CD4-positive, alpha-beta T cell treated with Interleukin-1 beta for 1 hour (primary cell): ENCODE measurements at regions not wholly inside any gene's neighbourhood (a gene's known extent, or its start where the extent isn't known, plus 50 kb on each side); places are given as distances from the start of the nearest gene placed in this dataset.

ENCODE experiments used
- DNase-seq, 2 donors: peaks; one replicate each; pipeline ENCODE4 v3.0.0-alpha.2; 2020 to 2022

GRCh38 chr1:17877316-17877715 is 122.2 kb downstream of the ACTL8 start:
- DNase-seq, result no peak

- no peak for DNase-seq
Observed at GRCh38 chr1:17877896-17878295, 122.8 kb downstream of the ACTL8 start.

DNA sequence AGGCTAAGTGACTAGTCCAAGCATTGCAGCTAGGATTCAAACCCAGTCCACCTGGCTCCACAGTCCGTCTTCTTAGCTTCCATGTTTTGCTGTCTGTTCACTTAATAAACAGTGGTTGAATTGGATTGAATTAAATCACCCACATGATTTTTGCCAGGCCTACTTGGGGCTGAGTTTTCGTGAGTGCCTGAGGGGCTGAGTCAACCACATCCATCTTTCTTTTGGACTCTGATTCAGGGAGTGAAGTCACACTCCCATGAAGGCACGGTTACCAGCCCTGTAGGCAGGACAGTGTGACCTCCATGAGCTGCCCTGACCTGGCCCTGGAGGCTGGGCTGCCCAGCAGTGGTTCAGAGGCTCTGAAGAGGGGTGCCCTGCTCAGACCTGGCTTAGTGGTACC is 123.7 kb downstream of the ACTL8 start:
- DNase-seq, result no peak

DNA sequence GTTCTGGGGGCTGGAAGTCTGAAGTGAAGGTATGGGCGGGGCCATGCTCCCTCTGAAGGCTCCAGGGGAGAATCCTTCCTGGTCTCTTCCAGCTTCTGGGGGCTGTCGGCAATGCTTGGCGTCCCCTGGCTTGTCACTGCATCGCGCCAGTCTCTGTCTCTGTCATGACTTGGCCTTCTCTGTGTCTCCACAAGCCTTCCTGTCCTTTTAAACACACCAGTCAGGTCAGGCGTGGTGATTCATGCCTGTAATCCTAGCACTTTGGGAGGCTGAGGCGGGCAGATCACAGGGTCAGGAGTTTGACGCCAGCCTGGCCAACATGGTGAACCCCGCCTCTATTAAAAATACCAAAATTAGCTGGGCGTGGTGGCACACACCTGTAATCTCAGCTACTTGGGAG is 125.3 kb downstream of the ACTL8 start:
- no peak for DNase-seq

DNA sequence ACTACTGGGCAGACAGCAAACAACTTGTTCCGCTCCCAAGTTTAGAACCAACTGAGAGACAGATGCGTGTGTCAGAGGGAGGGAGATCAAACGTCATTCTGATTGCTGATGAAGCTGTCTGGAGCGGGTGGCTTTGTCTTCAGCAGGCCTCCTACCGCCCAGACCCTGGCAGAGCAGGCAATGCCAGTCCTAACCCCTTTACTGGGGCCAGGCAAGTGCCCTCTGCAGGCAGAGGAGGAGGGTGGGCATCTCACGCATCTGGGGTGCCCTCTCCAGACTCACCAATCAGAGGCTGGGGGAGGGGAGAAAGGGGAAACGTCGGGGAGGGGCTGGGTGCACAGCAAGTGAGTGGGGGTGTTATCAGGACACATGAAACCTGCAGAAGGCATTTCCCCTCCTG is 126.6 kb downstream of the ACTL8 start:
- DNase-seq, result no peak

- no peak for DNase-seq
Observed at GRCh38 chr1:17883136-17883535, 128.0 kb downstream of the ACTL8 start.

DNA sequence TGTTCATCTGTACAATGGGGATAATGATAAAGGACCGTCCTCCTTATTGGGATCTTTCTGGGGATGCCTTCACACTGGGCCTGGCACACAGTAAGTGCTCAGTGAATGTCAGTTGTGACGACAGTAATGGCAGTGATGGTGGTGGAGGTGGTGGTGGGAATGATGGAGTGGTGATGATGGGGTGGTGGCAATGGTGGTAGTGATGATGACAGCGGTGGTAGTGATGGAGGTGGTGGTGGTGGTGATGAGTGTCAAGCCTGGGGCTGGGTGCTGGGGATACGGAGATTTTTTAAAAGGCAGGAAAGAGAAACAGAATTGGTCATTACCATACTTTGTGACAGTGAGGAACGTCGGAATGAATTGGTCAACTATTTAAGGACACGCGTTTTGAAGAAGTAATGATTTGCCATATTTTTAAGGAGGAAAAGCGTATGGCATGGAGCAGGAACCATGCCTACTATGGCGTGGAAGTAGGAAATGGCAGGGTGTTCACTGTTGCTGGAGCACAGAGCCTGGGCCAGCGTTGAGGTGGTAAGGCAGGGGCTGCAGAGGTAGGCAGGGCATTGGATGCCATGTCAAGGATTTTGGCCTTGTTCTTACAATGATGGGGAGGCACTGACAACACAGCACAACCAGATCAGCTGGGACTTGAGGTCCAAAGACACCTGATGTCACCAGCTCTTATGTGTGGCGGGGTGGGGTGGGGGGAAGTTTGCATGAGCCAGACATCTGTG is 128.7 kb downstream of the ACTL8 start:
- DNase-seq, result no peak

DNA sequence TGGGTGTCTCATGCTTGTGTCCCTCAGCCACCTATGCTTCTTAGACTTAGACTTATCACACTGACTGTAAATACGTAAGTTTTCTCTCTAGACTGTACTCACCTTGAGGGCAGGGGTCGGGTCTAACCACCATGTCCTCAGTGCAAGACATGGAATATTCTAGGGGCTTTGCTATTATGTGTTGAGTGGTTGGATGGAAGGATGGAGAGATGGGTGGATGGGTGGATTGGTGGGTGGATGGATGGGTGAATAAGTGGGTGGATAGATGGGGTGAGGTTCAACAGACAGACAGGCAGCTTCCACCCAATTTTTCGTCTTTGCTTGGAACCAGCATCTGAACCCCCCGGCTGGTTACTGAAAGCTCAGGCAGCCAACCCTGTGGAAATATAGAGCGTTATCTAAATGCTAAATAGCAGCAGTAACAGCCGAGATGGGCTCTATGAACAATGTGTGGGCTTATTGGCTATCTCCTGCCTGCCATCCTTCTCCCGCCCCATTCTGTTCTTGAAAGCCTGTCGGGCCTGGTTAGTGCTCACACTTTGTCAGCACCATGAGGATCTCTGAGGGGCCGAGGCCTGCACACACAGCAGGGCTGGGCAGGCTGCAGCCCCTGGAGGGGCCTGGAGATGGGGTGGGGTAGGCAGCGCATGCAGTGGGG is 130.7 kb downstream of the ACTL8 start:
- no peak for DNase-seq

DNA sequence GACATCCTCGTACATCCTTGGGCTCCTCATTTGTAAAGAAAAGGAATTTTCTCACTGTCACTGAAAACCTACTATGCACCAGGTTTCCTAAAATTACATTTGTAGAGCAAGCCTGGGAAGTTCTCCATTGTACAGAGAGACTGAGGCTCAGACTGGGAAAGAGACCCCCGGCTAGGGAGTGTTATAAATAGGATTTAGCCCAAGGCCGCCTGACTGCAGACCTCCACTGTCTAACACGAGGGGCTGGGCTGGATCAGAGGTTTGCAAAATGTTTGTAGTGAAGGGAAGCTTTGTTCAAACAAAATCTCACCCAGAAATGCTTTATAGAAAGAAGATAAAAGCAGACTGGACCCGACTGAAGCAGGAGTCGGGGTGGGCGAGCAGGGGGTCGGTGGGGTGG is 131.3 kb downstream of the ACTL8 start:
- DNase-seq, result no peak

DNA sequence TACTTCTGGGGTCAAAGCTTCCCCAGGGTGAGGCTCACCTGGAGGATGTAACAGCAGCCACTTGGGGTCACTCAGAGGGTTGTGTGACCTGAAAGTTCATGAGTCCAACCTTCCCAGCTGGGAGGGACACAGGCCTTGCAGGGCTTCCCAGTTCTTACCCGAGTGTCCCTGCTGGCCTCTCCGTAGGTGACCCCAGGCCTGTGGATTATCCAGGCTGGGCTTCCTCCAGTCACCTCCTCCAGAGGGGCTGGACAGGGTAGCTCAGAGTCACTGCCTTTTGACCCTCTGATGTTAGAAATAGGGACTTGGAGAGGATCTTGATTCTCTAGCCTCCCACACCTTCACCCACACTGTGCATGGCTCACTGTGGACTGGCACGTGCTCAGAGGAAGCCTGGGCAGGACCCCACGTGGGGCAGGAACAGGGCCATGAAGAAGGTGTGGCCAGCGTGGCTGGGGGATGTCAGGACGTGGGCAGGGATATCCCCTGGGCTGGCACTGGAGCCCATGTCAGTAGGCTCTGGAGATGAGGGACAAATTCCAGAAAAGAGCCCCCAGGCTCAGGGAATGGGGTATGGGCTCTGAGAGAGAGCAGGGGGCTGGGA is 131.8 kb downstream of the ACTL8 start:
- no peak for DNase-seq

DNA sequence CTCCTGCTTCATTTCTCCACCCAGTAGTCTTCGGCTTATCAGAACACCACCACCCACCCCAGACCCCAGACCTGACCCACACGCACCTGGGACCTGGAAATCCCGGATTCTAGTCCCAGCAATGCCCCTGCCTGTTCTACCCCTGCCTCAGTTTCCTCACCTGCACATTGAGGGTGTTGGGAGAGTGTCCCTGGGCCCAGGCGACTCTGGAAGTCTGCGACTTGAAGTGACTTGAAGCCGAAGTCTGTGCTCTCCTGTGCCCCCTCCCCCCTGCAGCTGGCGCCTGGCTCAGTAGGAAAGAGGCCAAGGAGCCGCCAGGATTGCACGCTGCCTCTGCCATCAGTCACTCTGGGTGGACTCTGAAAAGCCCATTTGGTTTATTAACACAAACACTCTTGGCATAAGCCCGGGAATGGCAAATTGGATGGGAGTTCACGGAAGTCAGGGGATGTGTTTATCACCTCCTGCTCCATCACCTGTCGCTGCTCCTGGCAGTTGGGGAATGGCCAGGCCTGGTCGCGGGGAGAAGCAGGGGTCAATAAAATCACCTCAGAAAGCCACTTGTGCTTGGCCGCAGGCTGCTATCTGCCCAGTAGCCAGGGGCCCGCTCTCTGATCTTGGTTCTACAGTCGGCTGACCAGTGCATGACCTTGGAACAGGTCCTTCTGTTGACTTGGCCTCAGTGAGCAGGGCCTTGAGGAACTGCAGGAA is 132.7 kb downstream of the ACTL8 start:
- no peak for DNase-seq

- no peak for DNase-seq
Observed at GRCh38 chr1:17890056-17890814, 135.1 kb downstream of the ACTL8 start.

- DNase-seq, result no peak
Observed at GRCh38 chr1:17890815-17891191, 135.7 kb downstream of the ACTL8 start.

- DNase-seq, result no peak
Observed at GRCh38 chr1:17891205-17892110, 136.3 kb downstream of the ACTL8 start.

DNA sequence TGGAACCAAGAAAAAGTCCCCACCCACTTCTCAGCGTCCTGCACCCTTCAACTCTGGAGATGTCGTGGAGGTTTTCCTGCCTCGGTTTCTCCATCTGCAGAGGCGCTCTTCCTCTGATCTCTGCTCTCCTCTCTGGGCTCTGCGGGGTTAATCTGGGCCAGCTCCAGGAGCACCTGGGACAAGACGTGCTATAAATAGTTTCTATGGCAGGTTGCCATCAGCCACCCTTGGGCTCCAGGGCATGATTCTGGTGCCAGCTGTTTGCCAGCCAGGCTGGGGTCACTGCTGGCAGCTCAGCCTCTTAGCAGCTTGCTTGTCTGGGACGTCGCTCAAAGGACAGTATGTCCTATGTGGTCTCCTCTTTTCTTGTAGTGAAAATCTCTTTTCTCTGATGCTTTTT is 137.1 kb downstream of the ACTL8 start:
- no peak for DNase-seq

DNA sequence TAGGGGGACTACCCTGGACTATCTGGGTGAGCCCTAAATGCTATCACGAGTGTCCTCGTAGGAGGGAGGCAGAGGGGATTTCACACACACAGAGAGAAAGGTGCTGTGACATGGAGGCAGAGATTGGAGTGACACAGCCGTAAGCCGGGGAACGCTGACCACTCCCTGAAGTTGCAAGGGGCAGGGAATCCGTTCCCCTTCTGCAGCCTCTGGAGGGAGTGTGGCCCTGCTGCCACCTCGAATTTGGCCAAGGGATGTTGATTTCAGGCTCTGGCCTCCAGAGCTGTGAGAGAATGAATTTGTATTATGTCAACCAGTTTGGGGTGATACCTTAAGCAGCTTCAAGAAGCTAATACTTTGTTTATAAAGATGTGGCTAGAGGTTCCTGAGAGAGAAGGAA is 137.7 kb downstream of the ACTL8 start:
- no peak for DNase-seq

DNA sequence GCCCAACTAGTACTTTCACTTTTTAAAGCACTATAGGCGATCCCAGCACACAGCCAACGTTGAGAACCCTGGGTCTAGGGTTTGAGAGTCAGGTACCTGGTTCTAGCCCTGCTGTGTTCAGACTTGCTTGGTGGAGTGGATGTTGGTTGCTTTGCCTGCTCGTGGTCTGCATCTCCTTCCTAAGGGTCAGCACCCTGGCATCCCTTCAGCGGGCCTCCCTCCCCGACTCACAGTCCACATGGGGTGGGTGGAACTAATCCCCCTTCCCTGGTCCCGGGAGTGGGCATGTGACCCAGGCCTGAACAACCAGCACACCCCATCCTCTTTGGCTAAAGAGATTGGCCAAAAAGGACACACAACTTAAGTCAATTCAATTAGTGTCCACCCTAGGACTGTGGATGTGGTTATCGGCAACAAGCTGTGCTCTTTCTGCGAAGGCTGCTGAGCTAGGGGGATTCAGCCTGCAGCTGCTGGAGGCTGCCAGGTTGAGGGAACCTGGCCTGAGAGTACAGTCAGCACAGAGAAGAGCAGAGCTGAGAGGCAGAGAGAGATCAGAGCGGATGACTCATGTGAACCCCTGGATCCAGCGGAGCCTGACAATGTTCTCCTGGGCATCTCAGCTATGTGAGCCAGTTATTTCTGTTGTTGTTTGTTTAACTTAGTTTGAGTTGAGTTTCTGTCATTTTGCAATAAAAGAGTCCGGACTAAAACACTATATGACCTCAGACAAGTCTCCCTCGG is 138.9 kb downstream of the ACTL8 start:
- DNase-seq, result no peak

DNA sequence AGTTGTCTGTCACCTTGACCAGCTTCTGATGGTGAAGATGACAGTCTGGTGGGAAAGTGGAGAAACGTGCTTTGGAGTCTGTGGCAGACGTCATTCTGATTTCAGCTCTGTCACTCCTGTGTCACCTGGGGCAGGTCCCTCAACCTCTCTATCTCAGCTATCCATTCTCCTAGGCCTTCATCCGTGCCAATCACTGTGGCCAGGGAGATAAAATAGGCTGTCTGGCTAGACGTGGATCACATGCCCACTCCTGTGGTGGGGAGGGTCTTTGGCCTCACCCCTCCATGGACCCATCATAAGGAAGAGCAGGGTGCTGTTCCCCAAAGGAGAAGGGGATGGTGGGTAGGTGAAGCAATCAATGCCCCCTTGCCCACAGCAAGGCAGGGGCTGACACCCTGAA is 140.3 kb downstream of the ACTL8 start:
- DNase-seq, result no peak

DNA sequence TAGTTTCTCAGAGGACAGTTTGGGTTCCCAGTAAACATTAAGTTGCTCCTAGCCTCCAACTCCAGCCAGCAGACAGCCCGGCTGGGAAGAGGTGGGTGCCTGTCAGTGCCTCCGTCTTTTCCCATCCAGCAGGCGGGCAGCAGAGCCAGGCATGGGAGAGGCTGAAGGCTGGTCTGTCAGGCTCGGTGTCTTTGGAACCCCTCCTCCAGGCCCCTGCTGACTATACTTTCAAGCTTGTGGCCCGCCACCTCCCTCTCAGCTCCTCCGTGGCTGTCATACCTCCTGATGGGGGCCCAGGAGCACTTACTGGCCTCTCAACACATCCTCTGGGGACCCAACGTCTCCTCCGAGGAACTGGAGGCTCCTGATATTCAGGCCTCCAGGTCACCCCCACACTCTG is 140.9 kb downstream of the ACTL8 start:
- no peak for DNase-seq

DNA sequence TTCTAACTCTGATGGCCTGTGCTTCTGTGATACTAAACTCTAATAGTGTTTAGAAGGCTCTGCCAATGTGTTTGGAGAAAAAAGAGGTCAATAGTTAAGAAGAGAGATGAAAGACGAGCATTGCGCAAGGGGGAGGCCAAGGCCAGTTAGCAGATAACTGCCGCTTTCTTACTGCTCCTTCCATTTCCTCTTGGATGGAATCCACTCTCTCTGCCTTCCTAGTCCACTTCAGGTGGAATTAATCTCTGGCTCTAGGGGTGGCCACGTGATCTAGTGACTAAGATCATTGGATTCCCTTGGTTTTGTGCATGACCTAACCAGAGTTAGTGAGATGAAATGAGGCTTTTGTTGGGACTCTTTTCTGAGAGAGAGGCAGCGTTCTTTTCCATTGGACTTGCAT is 148.3 kb downstream of the ACTL8 start:
- no peak for DNase-seq

DNA sequence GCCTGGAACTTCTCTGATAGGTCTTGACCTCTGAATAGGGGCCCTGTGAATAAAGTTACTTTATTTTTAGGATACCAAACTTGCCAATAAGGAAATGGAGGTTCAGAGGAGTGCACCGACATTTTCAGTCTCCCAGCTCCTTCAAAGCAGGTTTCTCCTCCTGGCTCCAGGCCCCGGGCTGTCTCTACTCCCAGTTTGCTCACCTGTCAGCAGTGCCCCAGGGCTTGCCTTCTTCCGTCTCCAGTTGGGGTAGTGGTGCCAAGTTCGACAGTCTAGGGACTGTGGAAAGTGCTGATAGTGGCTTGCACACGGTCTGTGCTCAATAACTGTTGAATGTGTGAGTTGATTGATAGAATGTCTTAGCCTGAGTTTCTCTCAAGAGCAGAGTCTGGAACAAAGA is 149.2 kb downstream of the ACTL8 start:
- DNase-seq, result no peak
